ENCODE measurements at regions not wholly inside any gene's neighbourhood (a gene's known extent, or its start where the extent isn't known, plus 50 kb on each side); places are given as distances from the start of the nearest gene placed in this dataset.

- Histone ChIP-seq H3K79me2 (ENCODE audit: low read depth) (no peaks in the 10 kb centered on the region), H3K36me3 (ENCODE audit: low read depth) (no peaks in the 10 kb centered on the region), H3K4me2 (no peak overlapping the region), H3K4me3 (no peak overlapping the region), H4K20me1 (ENCODE audit: insufficient read depth) (no peaks in the 10 kb centered on the region), H3K27me3 (ENCODE audit: insufficient read depth, low read depth) (peaks cover 79% of the 10 kb centered on the region), H3K9me2 (ENCODE audit: insufficient read depth) (no peaks in the 10 kb centered on the region), H3K9me3 (ENCODE audit: insufficient read depth, low read depth) (no peaks in the 10 kb centered on the region), H3K4me1 (replicated peaks; ENCODE audit: insufficient read depth) (no peaks in the 10 kb centered on the region), H3K27ac (no peak overlapping the region), H2AFZ (no peak overlapping the region), H3F3A (ENCODE audit: insufficient read depth, low read depth) (no peaks in the 10 kb centered on the region)
- no TSS peak for BruUV-seq (replicated peaks)
- CTCF ChIA-PET, result no interaction called here
- TF ChIP-seq EZH2 (IDR thresholded peaks at IDR 0.05; ENCODE audit: low read depth) (no peak), CTCF (conservative IDR thresholded peaks at IDR 0.05) (no peak)
- intact Hi-C loops (cut with micrococcal nuclease; ENCODE audit: unreplicated experiment), result no loop called here
- POLR2A ChIA-PET (ENCODE audit: unreplicated experiment), result no interaction called here
- DNase-seq, result no peak
Measured at GRCh38 chr17:79323566-79323965, 248.9 kb downstream of the ENGASE start.

GRCh38 chr17:79322211-79323123, 247.8 kb downstream of the ENGASE start:
- Histone ChIP-seq H4K20me1 (ENCODE audit: insufficient read depth) (no peaks in the 10 kb centered on the region), H3K4me3 (no peak overlapping the region), H3K9me2 (ENCODE audit: insufficient read depth) (no peaks in the 10 kb centered on the region), H3K9me3 (ENCODE audit: insufficient read depth, low read depth) (no peaks in the 10 kb centered on the region), H3K79me2 (ENCODE audit: low read depth) (no peaks in the 10 kb centered on the region), H3K27ac (no peak overlapping the region), H3K4me1 (replicated peaks; ENCODE audit: insufficient read depth) (no peaks in the 10 kb centered on the region), H3K27me3 (ENCODE audit: insufficient read depth, low read depth) (peaks cover 79% of the 10 kb centered on the region), H3K36me3 (ENCODE audit: low read depth) (no peaks in the 10 kb centered on the region), H2AFZ (no peak overlapping the region), H3K4me2 (no peak overlapping the region), H3F3A (ENCODE audit: insufficient read depth, low read depth) (no peaks in the 10 kb centered on the region)
- ChIA-PET CTCF (no interaction called here), POLR2A (ENCODE audit: unreplicated experiment) (no interaction called here)
- no TSS peak for BruUV-seq (replicated peaks)
- no peak for DNase-seq
- TF ChIP-seq EZH2 (IDR thresholded peaks at IDR 0.05; ENCODE audit: low read depth) (no peak), CTCF (conservative IDR thresholded peaks at IDR 0.05) (no peak)
- intact Hi-C loops (cut with micrococcal nuclease; ENCODE audit: unreplicated experiment), result no loop called here

- H2AFZ ChIP-seq, result no peak overlapping the region
- H3K27ac ChIP-seq, result no peak overlapping the region
- POLR2A ChIA-PET (ENCODE audit: unreplicated experiment), result no interaction called here
- DNase-seq, result no peak
- BruUV-seq (replicated peaks), result no TSS peak
- no peaks in the 10 kb centered on the region for H3K9me2 ChIP-seq (ENCODE audit: insufficient read depth)
- intact Hi-C loops (cut with micrococcal nuclease; ENCODE audit: unreplicated experiment), result no loop called here
- no peaks in the 10 kb centered on the region for H3F3A ChIP-seq (ENCODE audit: insufficient read depth, low read depth)
- no peaks in the 10 kb centered on the region for H3K79me2 ChIP-seq (ENCODE audit: low read depth)
- no peaks in the 10 kb centered on the region for H3K36me3 ChIP-seq (ENCODE audit: low read depth)
- H3K4me2 ChIP-seq, result no peak overlapping the region
- H3K9me3 ChIP-seq (ENCODE audit: insufficient read depth, low read depth), result no peaks in the 10 kb centered on the region
- H3K27me3 ChIP-seq (ENCODE audit: insufficient read depth, low read depth), result peaks cover 78% of the 10 kb centered on the region
- CTCF ChIA-PET, result no interaction called here
- no peaks in the 10 kb centered on the region for H3K4me1 ChIP-seq (replicated peaks; ENCODE audit: insufficient read depth)
- no peak overlapping the region for H3K4me3 ChIP-seq
- no peaks in the 10 kb centered on the region for H4K20me1 ChIP-seq (ENCODE audit: insufficient read depth)
- TF ChIP-seq EZH2 (IDR thresholded peaks at IDR 0.05; ENCODE audit: low read depth) (no peak), CTCF (conservative IDR thresholded peaks at IDR 0.05) (no peak)
Measured at GRCh38 chr17:79320331-79320730, 245.7 kb downstream of the ENGASE start.
